SK-N-SH (cell line): ENCODE measurements at regions not wholly inside any gene's neighbourhood (a gene's known extent, or its start where the extent isn't known, plus 50 kb on each side); places are given as distances from the start of the nearest gene placed in this dataset.

Experiments used
- CTCF ChIA-PET: fragments of 300-600, 350-600 bp; formaldehyde crosslinking; extraction: SDS; loops from one replicate; lab custom pipeline; 2021; lab: Yijun Ruan, JAX
- POLR2A ChIA-PET: fragments of 350-600 bp; sonication (Branson Sonifier 250); formaldehyde crosslinking; extraction: SDS; loops from one replicate; lab custom pipeline; 2020; ENCODE audit warnings: antibody characterized with exemption, inconsistent platforms; lab: Yijun Ruan, JAX
- DNase-seq: peaks from one replicate; pipeline ENCODE4 v3.0.0; 2012
- H2AFZ ChIP-seq: fragments of 200-600 bp; sonication (generic); 2 replicates; pipeline ENCODE4 v1.8.1; 2016; ENCODE audit warnings: antibody characterized with exemption, mild to moderate bottlenecking, low read depth
- H3F3A ChIP-seq: fragments of 200-600 bp; sonication (generic); replicated peaks from 2 replicates; pipeline ENCODE3; 2016; ENCODE audit warnings: antibody characterized with exemption, mild to moderate bottlenecking; ENCODE audit not compliant: insufficient read depth
- H3K27ac ChIP-seq, 2 experiments: fragments of 200-500 bp in 1 of 2; fragments of 200-600 bp in 1 of 2; sonication (Bioruptor generic) in 1 of 2; sonication (generic), shearing (Covaris generic) in 1 of 2; 2 replicates each; pipeline versions ENCODE4 v1.5.1 to v1.6.1; 2014 to 2016; ENCODE audit warnings: low read depth in 2 of 2, inconsistent platforms in 1 of 2, low read length in 1 of 2, mild to moderate bottlenecking in 1 of 2, mixed read lengths in 1 of 2
- H3K27me3 ChIP-seq: fragments of 200-600 bp; sonication (generic), shearing (Covaris generic); 2 replicates; pipeline ENCODE4 v1.6.1; 2016; ENCODE audit warnings: mixed run types; ENCODE audit not compliant: insufficient read depth
- H3K36me3 ChIP-seq, 2 experiments: fragments of 200-500 bp in 1 of 2; fragments of 200-600 bp in 1 of 2; sonication (Bioruptor generic) in 1 of 2; sonication (generic) in 1 of 2; replicated peaks in 1 of 2; 2 replicates each; pipeline versions ENCODE3 to v1.5.1; 2014 to 2016; ENCODE audit warnings: low read length in 1 of 2, mild to moderate bottlenecking in 1 of 2; ENCODE audit not compliant: insufficient read depth in 2 of 2, control insufficient read depth in 1 of 2
- H3K4me1 ChIP-seq, 2 experiments: fragments of 200-500 bp in 1 of 2; fragments of 200-600 bp in 1 of 2; sonication (Bioruptor generic) in 1 of 2; sonication (generic), shearing (Covaris generic) in 1 of 2; 2 replicates each; pipeline versions ENCODE4 v1.5.1 to v1.6.1; 2014 to 2016; ENCODE audit warnings: low read depth in 1 of 2, low read length in 1 of 2, mixed run types in 1 of 2; ENCODE audit not compliant: insufficient read depth in 2 of 2, control insufficient read depth in 1 of 2
- H3K4me2 ChIP-seq: fragments of 200-600 bp; sonication (generic), shearing (Covaris generic); 2 replicates; pipeline ENCODE4 v1.6.1; 2017; ENCODE audit warnings: mixed run types
- H3K4me3 ChIP-seq, 2 experiments: fragments of 200-500 bp in 1 of 2; fragments of 200-600 bp in 1 of 2; sonication (Bioruptor generic) in 1 of 2; sonication (generic), shearing (Covaris generic) in 1 of 2; 2 replicates each; pipeline versions ENCODE4 v1.5.1 to v1.8.1; 2014 to 2016; ENCODE audit warnings: low read depth in 2 of 2, inconsistent platforms in 1 of 2, low read length in 1 of 2, mild to moderate bottlenecking in 1 of 2, mixed read lengths in 1 of 2, moderate library complexity in 1 of 2
- H3K79me2 ChIP-seq: fragments of 200-600 bp; sonication (generic); 2 replicates; pipeline ENCODE4 v1.8.1; 2017; ENCODE audit warnings: mild to moderate bottlenecking; ENCODE audit not compliant: insufficient read depth
- H3K9ac ChIP-seq: fragments of 200-600 bp; sonication (generic); 2 replicates; pipeline ENCODE4 v1.6.1; 2017; ENCODE audit warnings: mixed run types
- H3K9me2 ChIP-seq: fragments of 200-600 bp; sonication (generic); 2 replicates; pipeline ENCODE4 v1.6.1; 2017; ENCODE audit warnings: mixed run types
- H3K9me3 ChIP-seq: fragments of 200-600 bp; sonication (generic); 2 replicates; pipeline ENCODE4 v1.6.1; 2017; ENCODE audit warnings: mixed run types, mild to moderate bottlenecking, moderate library complexity
- H4K20me1 ChIP-seq: fragments of 200-600 bp; sonication (generic); 2 replicates; pipeline ENCODE4 v1.6.1; 2017; ENCODE audit warnings: mild to moderate bottlenecking, mixed run types; ENCODE audit not compliant: insufficient read depth
- CHD2 ChIP-seq: fragments of 150-350 bp; IDR thresholded peaks from 2 replicates; pipeline ENCODE4 v1.6.1; 2018; ENCODE audit warnings: low read length; ENCODE audit not compliant: partially characterized antibody
- CTCF ChIP-seq: fragments of 200-600 bp; sonication (generic); IDR thresholded peaks from 2 replicates; pipeline ENCODE4 v1.6.1; 2017; ENCODE audit warnings: antibody characterized with exemption, mild to moderate bottlenecking, moderate library complexity
- ELF1 ChIP-seq: IDR thresholded peaks from 2 replicates; pipeline ENCODE4 v1.4.0; 2012
- EP300 ChIP-seq, 2 experiments: IDR thresholded peaks; 2 replicates each; pipeline versions ENCODE4 v1.4.0 to v1.6.1; 2012; ENCODE audit warnings: borderline replicate concordance in 1 of 2, low read depth in 1 of 2, low read length in 1 of 2
- EZH2phosphoT487 ChIP-seq: fragments of 200-600 bp; sonication (generic); IDR thresholded peaks from 2 replicates; pipeline ENCODE4 v1.6.1; 2017; ENCODE audit warnings: low read depth, mixed run types, mild to moderate bottlenecking, antibody characterized with exemption, moderate library complexity, borderline replicate concordance
- FOSL2 ChIP-seq: IDR thresholded peaks from 2 replicates; pipeline ENCODE4 v1.4.0; 2012; ENCODE audit warnings: low read depth, mild to moderate bottlenecking, moderate library complexity, borderline replicate concordance
- FOXJ3 ChIP-seq: sonication (generic); formaldehyde crosslinking; IDR thresholded peaks from 2 replicates; pipeline ENCODE4 v1.5.1; 2020; ENCODE audit warnings: mild to moderate bottlenecking, missing genetic modification reagents
- FOXM1 ChIP-seq: IDR thresholded peaks from 2 replicates; pipeline ENCODE4 v1.4.0; 2012; ENCODE audit warnings: low read depth, mild to moderate bottlenecking
- GABPA ChIP-seq: IDR thresholded peaks from 2 replicates; pipeline ENCODE4 v1.4.0; 2012; ENCODE audit warnings: low read depth, mild to moderate bottlenecking
- GATA2 ChIP-seq: sonication (generic); formaldehyde crosslinking; IDR thresholded peaks from 2 replicates; pipeline ENCODE4 v1.5.0; 2020; ENCODE audit warnings: mild to moderate bottlenecking, missing genetic modification reagents
- IRF3 ChIP-seq: fragments of 150-350 bp; IDR thresholded peaks from 2 replicates; pipeline ENCODE4 v1.6.1; 2016; ENCODE audit warnings: mild to moderate bottlenecking, low read depth, low read length
- JUND ChIP-seq: IDR thresholded peaks from 2 replicates; pipeline ENCODE4 v1.4.0; 2012
- MAX ChIP-seq: IDR thresholded peaks from 2 replicates; pipeline ENCODE4 v1.4.0; 2012; ENCODE audit warnings: low read depth
- MEF2A ChIP-seq: IDR thresholded peaks from 2 replicates; pipeline ENCODE4 v1.4.0; 2012; ENCODE audit warnings: low read depth, borderline replicate concordance
- MXI1 ChIP-seq: IDR thresholded peaks from 2 replicates; pipeline ENCODE4 v1.6.1; 2012; ENCODE audit warnings: mild to moderate bottlenecking, low read depth, low read length, improper control_type of control experiment
- NFIC ChIP-seq: IDR thresholded peaks from 2 replicates; pipeline ENCODE4 v1.4.0; 2012; ENCODE audit warnings: borderline replicate concordance
- NRF1 ChIP-seq: IDR thresholded peaks from 2 replicates; pipeline ENCODE4 v1.6.1; 2012; ENCODE audit warnings: low read depth, mild to moderate bottlenecking, low read length
- PBX3 ChIP-seq: IDR thresholded peaks from 2 replicates; pipeline ENCODE4; 2012
- RCOR1 ChIP-seq: fragments of 150-350 bp; IDR thresholded peaks from 2 replicates; pipeline ENCODE4 v1.6.1; 2017; ENCODE audit warnings: antibody characterized with exemption, low read length
- SIN3A ChIP-seq: IDR thresholded peaks from 2 replicates; pipeline ENCODE4 v1.6.1; 2012; ENCODE audit warnings: low read depth, mild to moderate bottlenecking, low read length, moderate library complexity, borderline replicate concordance
- TAF1 ChIP-seq: IDR thresholded peaks from 2 replicates; pipeline ENCODE4 v1.6.1; 2012; ENCODE audit warnings: low read depth, mild to moderate bottlenecking, low read length, moderate library complexity, borderline replicate concordance
- TEAD4 ChIP-seq: IDR thresholded peaks from 2 replicates; pipeline ENCODE4 v1.4.0; 2012; ENCODE audit warnings: mild to moderate bottlenecking, borderline replicate concordance; ENCODE audit not compliant: insufficient read depth
- USF1 ChIP-seq: IDR thresholded peaks from 2 replicates; pipeline ENCODE4 v1.4.0; 2012; ENCODE audit warnings: low read depth, borderline replicate concordance
- USF2 ChIP-seq: fragments of 150-350 bp; IDR thresholded peaks from 2 replicates; pipeline ENCODE4 v1.6.1; 2017; ENCODE audit warnings: antibody characterized with exemption, low read length, low read depth, borderline replicate concordance
- YY1 ChIP-seq: IDR thresholded peaks from 2 replicates; pipeline ENCODE4 v1.4.0; 2012; ENCODE audit warnings: low read depth, mild to moderate bottlenecking
- WGBS: methylation state at CpG from one replicate; pipeline ENCODE4 v1.1.6; 2017; ENCODE audit warnings: low lambda C conversion rate; 5-methylcytosine and 5-hydroxymethylcytosine counted together

GRCh38 chr1:56301791-56302190 is 277.6 kb downstream of the PLPP3 start (continued):
- TF ChIP-seq FOSL2: peak; percentile 82
- no peak for TF ChIP-seq EZH2phosphoT487
- TF ChIP-seq MEF2A: no peak
- TF ChIP-seq RCOR1: no peak
- no peak for TF ChIP-seq ELF1
- TF ChIP-seq GATA2 (CRISPR knock-in tag): no peak
- no peak for TF ChIP-seq MXI1
- no peak for TF ChIP-seq CHD2
- no peak for TF ChIP-seq GABPA
- peak in 1 of 2 experiments; percentile 46; a peak in 1 of 4 replicates for TF ChIP-seq EP300 (IDR thresholded peaks at IDR 0.05; ENCODE audit: borderline replicate concordance in 1 of 2, low read depth in 1 of 2, low read length in 1 of 2)
- TF ChIP-seq USF1: no peak
- TF ChIP-seq FOXJ3 (CRISPR knock-in tag): no peak
- no peak for TF ChIP-seq NRF1
- no peak for TF ChIP-seq CTCF
- peak; percentile 47 for TF ChIP-seq PBX3
- TF ChIP-seq JUND: peak; percentile 78
- no peak for TF ChIP-seq SIN3A
- TF ChIP-seq FOXM1: no peak
- TF ChIP-seq NFIC: peak; percentile 87
- no peak for TF ChIP-seq TAF1

- ChIA-PET POLR2A (no interaction called here), CTCF (no interaction called here)
- no peaks in the 10 kb centered on the region for H3K27me3 ChIP-seq
- no peak for TF ChIP-seq TAF1
- TF ChIP-seq PBX3: no peak
- no peak for TF ChIP-seq TEAD4
- TF ChIP-seq IRF3: no peak
- no peak for TF ChIP-seq YY1
- no peak for TF ChIP-seq MAX
- no peak for TF ChIP-seq FOXJ3 (CRISPR knock-in tag)
- no peak for TF ChIP-seq USF2
- H3K27ac ChIP-seq: peak overlapping the region in 1 of 2 experiments; percentile 66; a peak in 1 of 4 replicates
- H3K4me3 ChIP-seq: no peak overlapping the region
- no peaks in the 10 kb centered on the region for H3K36me3 ChIP-seq
- no peak overlapping the region for H2AFZ ChIP-seq
- no peak overlapping the region for H3K4me2 ChIP-seq
- H4K20me1 ChIP-seq: no peaks in the 10 kb centered on the region
- H3K9me2 ChIP-seq: no peaks in the 10 kb centered on the region
- H3K9me3 ChIP-seq: no peaks in the 10 kb centered on the region
- H3K79me2 ChIP-seq: no peaks in the 10 kb centered on the region
- no peak for DNase-seq
- H3K9ac ChIP-seq: no peak overlapping the region
- peaks cover 6 to 13% of the 10 kb centered on the region in 2 experiments; a peak in 2 of 4 replicates for H3K4me1 ChIP-seq
- WGBS: 90% methylated on average over 1 of the region's 1 CpG
- H3F3A ChIP-seq: peaks cover 19% of the 10 kb centered on the region
Observed at GRCh38 chr1:56300836-56301235, 278.5 kb downstream of the PLPP3 start.
